ENCODE measurements at regions not wholly inside any gene's neighbourhood (a gene's known extent, or its start where the extent isn't known, plus 50 kb on each side); places are given as distances from the start of the nearest gene placed in this dataset.

- no peak for TF ChIP-seq EZH2phosphoT487 (IDR thresholded peaks at IDR 0.05; ENCODE audit: borderline replicate concordance, low read depth, low read length)
- no peak for TF ChIP-seq CTCF (conservative IDR thresholded peaks at IDR 0.05; ENCODE audit: low read length)
Observed at GRCh38 chr7:26040085-26040484, 111.9 kb upstream of the NFE2L3 start.

Data from OCI-LY7 (cell line).